ENCODE measurements at regions not wholly inside any gene's neighbourhood (a gene's known extent, or its start where the extent isn't known, plus 50 kb on each side); places are given as distances from the start of the nearest gene placed in this dataset.

DNA sequence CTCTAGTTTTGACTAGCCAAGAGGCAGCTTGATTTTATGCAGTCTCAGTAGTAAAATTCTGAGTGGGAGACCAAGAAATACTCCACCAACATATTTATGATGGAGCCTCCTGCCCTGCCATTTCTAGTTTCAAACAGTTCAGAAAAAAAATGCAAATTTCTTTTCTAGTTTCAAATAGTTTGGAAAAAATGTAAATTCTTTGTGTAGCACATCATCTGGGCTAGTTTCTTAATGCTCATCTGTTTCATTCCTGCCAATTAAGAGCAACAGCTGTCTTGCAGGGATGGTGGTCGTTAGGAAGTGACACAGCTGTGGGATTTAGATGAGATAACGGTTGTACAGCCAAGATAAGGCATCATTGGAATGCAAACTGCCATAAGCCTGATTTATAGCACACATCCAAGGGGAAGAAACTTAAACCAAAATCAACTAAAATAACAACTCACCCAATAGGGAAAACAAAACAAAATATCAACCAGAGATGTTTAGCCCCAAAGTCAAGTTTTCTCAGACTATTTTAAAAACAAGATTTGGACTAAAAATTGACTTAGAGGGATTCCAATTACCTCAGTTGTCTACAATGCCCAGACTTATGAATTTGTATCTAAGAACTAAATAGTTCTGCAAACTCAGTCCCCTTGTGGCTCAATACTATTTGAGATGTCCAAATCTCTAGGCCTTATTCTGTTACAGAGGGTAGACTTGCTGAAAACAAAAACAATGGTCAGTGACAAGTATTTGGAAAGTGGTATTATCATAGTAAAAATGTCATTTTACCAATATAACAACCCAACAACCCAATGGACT lies 291.3 kb upstream of the ATP2B1 start:
- Histone ChIP-seq H3K27me3 (no peaks in the 10 kb centered on the region), H3K36me3 (no peaks in the 10 kb centered on the region), H3K9me3 (no peaks in the 10 kb centered on the region), H3K4me3 (no peak overlapping the region), H3K4me1 (no peaks in the 10 kb centered on the region), H3K27ac (no peak overlapping the region)
- TF ChIP-seq, protein P1, sequence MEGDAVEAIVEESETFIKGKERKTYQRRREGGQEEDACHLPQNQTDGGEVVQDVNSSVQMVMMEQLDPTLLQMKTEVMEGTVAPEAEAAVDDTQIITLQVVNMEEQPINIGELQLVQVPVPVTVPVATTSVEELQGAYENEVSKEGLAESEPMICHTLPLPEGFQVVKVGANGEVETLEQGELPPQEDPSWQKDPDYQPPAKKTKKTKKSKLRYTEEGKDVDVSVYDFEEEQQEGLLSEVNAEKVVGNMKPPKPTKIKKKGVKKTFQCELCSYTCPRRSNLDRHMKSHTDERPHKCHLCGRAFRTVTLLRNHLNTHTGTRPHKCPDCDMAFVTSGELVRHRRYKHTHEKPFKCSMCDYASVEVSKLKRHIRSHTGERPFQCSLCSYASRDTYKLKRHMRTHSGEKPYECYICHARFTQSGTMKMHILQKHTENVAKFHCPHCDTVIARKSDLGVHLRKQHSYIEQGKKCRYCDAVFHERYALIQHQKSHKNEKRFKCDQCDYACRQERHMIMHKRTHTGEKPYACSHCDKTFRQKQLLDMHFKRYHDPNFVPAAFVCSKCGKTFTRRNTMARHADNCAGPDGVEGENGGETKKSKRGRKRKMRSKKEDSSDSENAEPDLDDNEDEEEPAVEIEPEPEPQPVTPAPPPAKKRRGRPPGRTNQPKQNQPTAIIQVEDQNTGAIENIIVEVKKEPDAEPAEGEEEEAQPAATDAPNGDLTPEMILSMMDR (IDR thresholded peaks at IDR 0.05), result no peak
- TF ChIP-seq POLR2A (IDR thresholded peaks at IDR 0.05) (no peak), POLR2AphosphoS5 (IDR thresholded peaks at IDR 0.05) (no peak), EP300 (IDR thresholded peaks at IDR 0.05) (no peak)
- WGBS, 5 donors, result 40 to 52% (median 50%) methylated on average over 2 of the region's 2 CpGs
- DNase-seq, result peak in 1 of 2 donors; percentile 40
- intact Hi-C loops (cut with DNase I; ENCODE audit: low total_unique reads), result no loop called here

DNA sequence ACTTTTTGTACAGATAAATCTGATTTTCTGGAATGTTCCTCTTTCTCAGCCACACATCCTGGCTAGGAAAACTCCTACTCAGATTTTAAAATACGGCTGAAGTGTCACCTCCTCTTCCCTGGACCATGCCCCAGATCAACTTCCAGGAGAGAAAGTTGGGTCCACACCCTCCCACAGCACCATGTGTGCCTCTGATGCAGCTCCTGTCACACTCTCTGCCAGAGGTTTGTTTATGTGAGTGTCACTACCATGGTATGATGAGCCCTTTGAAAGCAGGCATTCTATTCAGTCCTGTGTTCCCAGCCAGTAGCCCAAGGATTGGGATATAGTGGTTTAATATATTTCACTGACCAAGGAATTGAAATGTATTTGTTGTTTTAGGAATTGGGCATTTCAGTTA lies 287.2 kb upstream of the ATP2B1 start:
- intact Hi-C loops (cut with DNase I; ENCODE audit: low total_unique reads), result no loop called here
- no peaks in the 10 kb centered on the region for H3K36me3 ChIP-seq
- H3K4me1 ChIP-seq, result no peaks in the 10 kb centered on the region
- no peak for DNase-seq
- WGBS, 5 donors, result 64 to 97% (median 77%) methylated on average over 1 of the region's 1 CpG
- H3K9me3 ChIP-seq, result no peaks in the 10 kb centered on the region
- TF ChIP-seq POLR2A (IDR thresholded peaks at IDR 0.05), result no peak
- no peak for TF ChIP-seq POLR2AphosphoS5 (IDR thresholded peaks at IDR 0.05)
- TF ChIP-seq, protein P1 (IDR thresholded peaks at IDR 0.05), result no peak
- no peak for TF ChIP-seq EP300 (IDR thresholded peaks at IDR 0.05)
- H3K27ac ChIP-seq, result no peak overlapping the region
- no peak overlapping the region for H3K4me3 ChIP-seq
- H3K27me3 ChIP-seq, result no peaks in the 10 kb centered on the region

DNA sequence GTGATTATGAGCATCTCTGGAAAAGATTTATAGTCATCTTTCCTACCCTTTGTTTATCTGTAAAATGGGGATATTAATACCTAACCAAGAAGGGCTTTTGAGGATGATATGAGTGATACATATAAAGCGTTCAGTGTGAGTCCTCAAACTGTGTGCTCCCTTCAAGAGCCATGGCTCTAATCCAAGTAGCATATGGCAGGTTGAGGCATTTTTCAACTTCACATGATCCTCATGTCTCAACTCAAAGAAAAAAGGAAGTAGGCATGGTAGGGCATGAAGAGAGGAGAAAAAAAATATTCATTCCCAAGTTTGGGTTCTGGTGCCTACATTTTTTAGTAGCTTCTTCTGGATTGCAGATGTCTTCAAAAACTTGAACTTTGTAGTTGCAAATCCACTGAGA lies 286.3 kb upstream of the ATP2B1 start:
- intact Hi-C loops (cut with DNase I; ENCODE audit: low total_unique reads), result no loop called here
- WGBS, 5 donors, result 74 to 94% (median 93%) methylated on average over 1 of the region's 1 CpG
- no peak overlapping the region for H3K27ac ChIP-seq
- no peaks in the 10 kb centered on the region for H3K9me3 ChIP-seq
- H3K4me3 ChIP-seq, result no peak overlapping the region
- no peaks in the 10 kb centered on the region for H3K36me3 ChIP-seq
- no peaks in the 10 kb centered on the region for H3K27me3 ChIP-seq
- H3K4me1 ChIP-seq, result no peaks in the 10 kb centered on the region
- TF ChIP-seq POLR2AphosphoS5 (IDR thresholded peaks at IDR 0.05) (no peak), POLR2A (IDR thresholded peaks at IDR 0.05) (no peak), EP300 (IDR thresholded peaks at IDR 0.05) (no peak)
- TF ChIP-seq, protein P1 (IDR thresholded peaks at IDR 0.05), result no peak
- DNase-seq, result no peak

DNA sequence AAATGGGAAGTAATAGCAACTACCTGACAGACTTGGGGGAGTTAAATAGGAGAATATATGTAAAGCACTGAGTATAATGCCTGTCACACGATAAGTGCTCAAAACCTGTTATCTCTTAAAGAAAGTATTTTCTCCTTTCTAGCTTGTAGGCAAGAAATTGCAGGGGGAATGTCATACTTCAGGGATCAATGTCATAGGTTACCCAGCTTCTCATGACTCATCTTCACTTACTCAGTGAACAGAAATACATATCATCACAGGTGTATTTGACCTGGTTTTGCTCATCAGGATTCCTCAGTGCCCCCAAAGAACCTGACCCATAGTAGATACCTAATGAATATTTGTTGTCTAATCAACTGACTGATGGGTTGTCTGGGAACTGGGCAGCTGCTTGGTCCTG lies 285.0 kb upstream of the ATP2B1 start:
- TF ChIP-seq EP300 (IDR thresholded peaks at IDR 0.05), result no peak
- no peak for TF ChIP-seq POLR2A (IDR thresholded peaks at IDR 0.05)
- TF ChIP-seq, protein P1 (IDR thresholded peaks at IDR 0.05), result no peak
- no peak for TF ChIP-seq POLR2AphosphoS5 (IDR thresholded peaks at IDR 0.05)
- Histone ChIP-seq H3K4me1 (no peaks in the 10 kb centered on the region), H3K27ac (no peak overlapping the region), H3K4me3 (no peak overlapping the region), H3K36me3 (no peaks in the 10 kb centered on the region), H3K9me3 (no peaks in the 10 kb centered on the region), H3K27me3 (no peaks in the 10 kb centered on the region)
- DNase-seq, result no peak
- 85 to 100% (median 93%) methylated on average over 1 of the region's 1 CpG for WGBS, 5 donors
- intact Hi-C loops (cut with DNase I; ENCODE audit: low total_unique reads), result no loop called here

All from stomach (tissue), 8 donors.